A673 (cell line): ENCODE measurements at regions not wholly inside any gene's neighbourhood (a gene's known extent, or its start where the extent isn't known, plus 50 kb on each side); places are given as distances from the start of the nearest gene placed in this dataset.

Experiments used
- BruUV-seq: library from RNA; stranded (reverse); fragments of 400-500 nt; replicated peaks from 2 replicates; lab custom pipeline; 2021; lab: Mats Ljungman, UMichigan
- CTCF ChIA-PET: fragments of 300-600 bp; sonication (Branson Sonifier 250); formaldehyde crosslinking; loops from one replicate; lab custom pipeline; 2022; ENCODE audit warnings: antibody characterized with exemption; lab: Charles Lee
- POLR2A ChIA-PET: fragments of 300-600 bp; sonication (Branson Sonifier 250); formaldehyde crosslinking; loops from one replicate; lab custom pipeline; 2022; ENCODE audit warnings: antibody characterized with exemption; ENCODE audit not compliant: low non-redundant PET; lab: Charles Lee
- DNase-seq: peaks from one replicate; pipeline ENCODE4 v3.0.0-alpha.2; 2015; ENCODE audit warnings: low spot score
- H3K27ac ChIP-seq: fragments of 200-600 bp; sonication (generic); 2 replicates; pipeline ENCODE4 v1.5.1; 2016; ENCODE audit warnings: mixed run types, low read depth, mild to moderate bottlenecking, mixed read lengths, antibody characterized with exemption, low read length; ENCODE audit not compliant: poor library complexity, severe bottlenecking
- H3K27me3 ChIP-seq: fragments of 200-600 bp; sonication (generic); replicated peaks from 2 replicates; pipeline ENCODE4 v1.6.1; 2017; ENCODE audit warnings: mixed run types, low read depth, mild to moderate bottlenecking, mixed read lengths, antibody characterized with exemption, low read length; ENCODE audit not compliant: insufficient read depth, poor library complexity
- H3K36me3 ChIP-seq: fragments of 200-600 bp; sonication (generic); 2 replicates; pipeline ENCODE4 v1.6.1; 2016; ENCODE audit warnings: mixed run types, mild to moderate bottlenecking, mixed read lengths, antibody characterized with exemption, low read length; ENCODE audit not compliant: insufficient read depth, poor library complexity, severe bottlenecking
- H3K4me1 ChIP-seq: fragments of 200-600 bp; sonication (generic); 2 replicates; pipeline ENCODE4 v1.6.1; 2017; ENCODE audit warnings: mixed run types, mild to moderate bottlenecking, mixed read lengths, antibody characterized with exemption, low read length; ENCODE audit not compliant: insufficient read depth, poor library complexity, severe bottlenecking
- H3K4me3 ChIP-seq: fragments of 200-600 bp; sonication (generic); 2 replicates; pipeline ENCODE4 v1.5.1; 2016; ENCODE audit warnings: low read depth, mixed run types, mild to moderate bottlenecking, mixed read lengths, low read length; ENCODE audit not compliant: poor library complexity, severe bottlenecking
- H3K9me3 ChIP-seq: fragments of 200-600 bp; sonication (generic); 2 replicates; pipeline ENCODE4 v1.6.1; 2016; ENCODE audit warnings: mixed run types, low read depth, mild to moderate bottlenecking, mixed read lengths, antibody characterized with exemption, low read length; ENCODE audit not compliant: poor library complexity, severe bottlenecking
- EZH2 ChIP-seq: fragments of 200-600 bp; sonication (generic); IDR thresholded peaks from 2 replicates; pipeline ENCODE4 v1.6.1; 2017; ENCODE audit warnings: borderline replicate concordance, low read depth, mild to moderate bottlenecking, mixed read lengths, antibody characterized with exemption, low read length; ENCODE audit not compliant: poor library complexity, severe bottlenecking
- intact Hi-C: fragments of 100-400 bp; cut with micrococcal nuclease; formaldehyde crosslinking; loops from one replicate; pipeline ENCODE4 v1.10.0; 2022; ENCODE audit not compliant: unreplicated experiment
- TF ChIP-seq, protein P1 (sequence below): fragments of 300-800, 200-600 bp; sonication (generic); conservative IDR thresholded peaks from 2 replicates; pipeline ENCODE4 v1.5.1; 2017; ENCODE audit warnings: low read depth, mild to moderate bottlenecking, antibody characterized with exemption, low read length, moderate library complexity, mixed read lengths

DNA sequence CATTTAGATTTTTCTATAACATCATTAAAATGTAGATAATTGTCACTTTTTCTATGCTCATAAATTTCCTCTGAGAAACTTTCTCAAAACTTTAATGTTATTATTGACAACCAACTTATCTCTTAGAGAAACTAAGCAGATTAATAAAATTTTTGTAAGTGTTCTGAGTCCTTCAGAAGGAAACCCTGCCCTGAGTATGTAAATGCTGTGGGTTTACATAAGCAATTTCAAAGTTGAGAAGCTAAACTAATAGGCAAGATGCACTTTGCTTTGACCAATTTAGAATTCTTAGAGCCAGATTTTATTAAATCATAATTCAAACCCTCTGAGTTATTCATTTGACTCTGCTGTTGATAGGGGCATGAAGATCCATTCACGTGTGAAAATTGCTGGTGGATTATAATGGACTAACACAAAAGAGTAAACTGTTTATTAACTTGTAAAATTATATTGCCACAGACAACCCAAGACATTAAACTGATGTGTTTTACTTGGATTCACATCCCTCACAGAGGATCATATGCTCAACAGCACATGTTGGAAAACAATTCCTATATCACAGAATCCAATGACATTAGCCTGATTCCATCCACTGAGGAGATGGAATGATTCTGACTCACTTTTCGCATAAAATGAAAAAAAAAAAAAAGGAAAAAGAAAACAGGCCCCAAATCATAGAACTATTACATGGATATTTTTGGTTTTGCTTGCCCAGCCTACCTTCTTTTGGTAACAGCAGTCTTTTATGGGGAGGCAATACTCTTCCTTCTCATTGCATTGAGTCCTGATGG lies 453.7 kb upstream of the HTR2A start:
- intact Hi-C loops, result no loop called here
- no peaks in the 10 kb centered on the region for H3K4me1 ChIP-seq
- no peaks in the 10 kb centered on the region for H3K9me3 ChIP-seq
- no peak for TF ChIP-seq EZH2
- TF ChIP-seq, protein P1, sequence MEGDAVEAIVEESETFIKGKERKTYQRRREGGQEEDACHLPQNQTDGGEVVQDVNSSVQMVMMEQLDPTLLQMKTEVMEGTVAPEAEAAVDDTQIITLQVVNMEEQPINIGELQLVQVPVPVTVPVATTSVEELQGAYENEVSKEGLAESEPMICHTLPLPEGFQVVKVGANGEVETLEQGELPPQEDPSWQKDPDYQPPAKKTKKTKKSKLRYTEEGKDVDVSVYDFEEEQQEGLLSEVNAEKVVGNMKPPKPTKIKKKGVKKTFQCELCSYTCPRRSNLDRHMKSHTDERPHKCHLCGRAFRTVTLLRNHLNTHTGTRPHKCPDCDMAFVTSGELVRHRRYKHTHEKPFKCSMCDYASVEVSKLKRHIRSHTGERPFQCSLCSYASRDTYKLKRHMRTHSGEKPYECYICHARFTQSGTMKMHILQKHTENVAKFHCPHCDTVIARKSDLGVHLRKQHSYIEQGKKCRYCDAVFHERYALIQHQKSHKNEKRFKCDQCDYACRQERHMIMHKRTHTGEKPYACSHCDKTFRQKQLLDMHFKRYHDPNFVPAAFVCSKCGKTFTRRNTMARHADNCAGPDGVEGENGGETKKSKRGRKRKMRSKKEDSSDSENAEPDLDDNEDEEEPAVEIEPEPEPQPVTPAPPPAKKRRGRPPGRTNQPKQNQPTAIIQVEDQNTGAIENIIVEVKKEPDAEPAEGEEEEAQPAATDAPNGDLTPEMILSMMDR, result no peak
- CTCF ChIA-PET, result no interaction called here
- BruUV-seq, result no TSS peak
- no peak overlapping the region for H3K27ac ChIP-seq
- no peak overlapping the region for H3K4me3 ChIP-seq
- no peak for DNase-seq
- POLR2A ChIA-PET, result no interaction called here
- no peaks in the 10 kb centered on the region for H3K27me3 ChIP-seq
- H3K36me3 ChIP-seq, result no peaks in the 10 kb centered on the region

DNA sequence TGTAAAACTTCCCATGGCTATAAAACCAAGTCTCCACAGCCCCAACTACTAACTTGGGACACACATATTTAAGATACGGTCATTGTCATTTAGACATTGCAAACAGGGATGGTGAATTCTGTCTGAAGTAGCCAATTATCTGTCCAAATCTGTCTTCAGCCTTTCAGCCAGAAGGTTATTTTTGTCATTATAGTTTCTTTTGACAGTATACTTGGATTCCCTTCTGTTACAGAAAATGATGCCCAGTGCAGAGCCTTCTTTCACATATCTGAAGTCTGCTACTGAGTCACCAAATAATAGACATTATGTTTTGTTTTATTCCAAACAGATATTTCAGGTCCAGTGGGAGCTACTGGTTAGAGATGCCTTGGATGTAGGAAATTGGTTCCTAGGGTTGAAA lies 452.4 kb upstream of the HTR2A start:
- CTCF ChIA-PET, result no interaction called here
- POLR2A ChIA-PET, result no interaction called here
- intact Hi-C loops, result no loop called here
- H3K4me3 ChIP-seq, result no peak overlapping the region
- H3K36me3 ChIP-seq, result no peaks in the 10 kb centered on the region
- no peaks in the 10 kb centered on the region for H3K4me1 ChIP-seq
- DNase-seq, result no peak
- TF ChIP-seq, protein P1, result no peak
- no peak for TF ChIP-seq EZH2
- no TSS peak for BruUV-seq
- H3K27me3 ChIP-seq, result no peaks in the 10 kb centered on the region
- H3K9me3 ChIP-seq, result no peaks in the 10 kb centered on the region
- H3K27ac ChIP-seq, result no peak overlapping the region

DNA sequence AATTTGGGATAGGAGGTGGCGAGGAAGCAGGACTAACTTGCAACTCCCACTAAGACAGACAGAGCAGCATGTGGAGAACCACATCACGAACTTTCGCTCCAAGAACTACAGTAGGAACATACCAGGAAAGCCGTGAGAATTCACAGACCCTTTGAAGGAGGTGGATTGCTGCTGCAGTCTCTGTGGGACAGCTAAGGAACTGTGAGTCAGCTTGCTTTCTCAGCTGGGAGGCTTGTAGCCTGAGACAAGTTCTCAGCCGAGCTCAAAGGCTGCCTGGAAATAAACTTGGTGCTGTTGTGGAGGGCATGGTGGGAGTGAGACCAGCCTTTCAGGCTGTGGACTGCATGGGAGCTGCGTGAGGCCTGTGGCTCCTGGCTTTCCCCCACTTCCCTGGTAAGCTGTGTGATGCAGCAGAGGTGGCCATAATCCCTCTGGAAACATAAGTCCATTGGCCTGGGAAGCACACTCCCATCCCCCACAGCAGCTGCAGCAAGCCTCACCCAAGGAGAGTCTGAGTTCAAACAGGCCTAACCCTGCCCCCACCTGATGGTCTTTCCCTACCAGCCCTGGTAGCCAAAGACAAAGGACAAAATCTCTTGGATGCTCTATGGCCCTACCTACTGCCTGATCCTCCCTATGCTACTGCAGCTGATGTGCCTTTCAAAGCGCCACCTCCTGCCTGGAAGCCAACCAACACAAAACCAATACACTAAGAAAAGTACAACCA lies 441.1 kb upstream of the HTR2A start:
- BruUV-seq, result no TSS peak
- DNase-seq, result no peak
- H3K36me3 ChIP-seq, result no peaks in the 10 kb centered on the region
- no peak overlapping the region for H3K27ac ChIP-seq
- intact Hi-C loops, result no loop called here
- H3K4me1 ChIP-seq, result no peaks in the 10 kb centered on the region
- TF ChIP-seq, protein P1, result no peak
- TF ChIP-seq EZH2, result no peak
- POLR2A ChIA-PET, result no interaction called here
- H3K9me3 ChIP-seq, result no peaks in the 10 kb centered on the region
- H3K4me3 ChIP-seq, result no peak overlapping the region
- CTCF ChIA-PET, result no interaction called here
- H3K27me3 ChIP-seq, result no peaks in the 10 kb centered on the region
